SU-DHL-6 (cell line): ENCODE measurements at regions not wholly inside any gene's neighbourhood (a gene's known extent, or its start where the extent isn't known, plus 50 kb on each side); places are given as distances from the start of the nearest gene placed in this dataset.

Experiments used
- H2AFZ ChIP-seq: fragments of 200-600 bp; sonication (generic); 2 replicates; pipeline ENCODE4 v1.6.1; 2014; ENCODE audit warnings: low read depth, mild to moderate bottlenecking, moderate library complexity, mixed read lengths, antibody characterized with exemption, low read length; ENCODE audit not compliant: severe bottlenecking
- H3F3A ChIP-seq: fragments of 200-600 bp; shearing (Covaris generic); 2 replicates; pipeline ENCODE4 v1.6.0; 2016; ENCODE audit warnings: antibody characterized with exemption, mild to moderate bottlenecking; ENCODE audit not compliant: insufficient read depth
- H3K27ac ChIP-seq: fragments of 200-600 bp; sonication (generic); 2 replicates; pipeline ENCODE4 v1.5.1; 2016; ENCODE audit warnings: low read depth, mild to moderate bottlenecking, low read length, moderate library complexity, mixed read lengths
- H3K27me3 ChIP-seq: fragments of 200-600 bp; sonication (generic), shearing (Covaris generic); 2 replicates; pipeline ENCODE4 v1.6.0; 2014; ENCODE audit warnings: mild to moderate bottlenecking, low read length
- H3K36me3 ChIP-seq: fragments of 200-600 bp; sonication (generic); 2 replicates; pipeline ENCODE4 v1.6.1; 2014; ENCODE audit warnings: mild to moderate bottlenecking, low read length, mixed read lengths
- H3K4me2 ChIP-seq: fragments of 300-600, 200-600 bp; shearing (Covaris generic), sonication (generic); 2 replicates; pipeline ENCODE4 v1.6.0; 2014; ENCODE audit warnings: low read length, low read depth, mild to moderate bottlenecking; ENCODE audit not compliant: poor library complexity, severe bottlenecking
- H3K4me3 ChIP-seq: fragments of 200-600 bp; sonication (generic); 2 replicates; pipeline ENCODE4 v1.5.1; 2014; ENCODE audit warnings: antibody characterized with exemption, low read length, mild to moderate bottlenecking, mixed read lengths; ENCODE audit not compliant: insufficient read depth, poor library complexity, severe bottlenecking
- H3K79me2 ChIP-seq: fragments of 200-600 bp; sonication (generic); 2 replicates; pipeline ENCODE4 v1.6.1; 2014; ENCODE audit warnings: mild to moderate bottlenecking, low read length, moderate library complexity; ENCODE audit not compliant: insufficient read depth
- H3K9ac ChIP-seq: fragments of 200-600 bp; sonication (generic); 2 replicates; pipeline ENCODE4 v1.7.0; 2014; ENCODE audit warnings: mild to moderate bottlenecking, low read length
- H3K9me2 ChIP-seq: fragments of 200-600 bp; sonication (generic); replicated peaks from 2 replicates; pipeline ENCODE4 v1.6.1; 2014; ENCODE audit warnings: low read length; ENCODE audit not compliant: insufficient read depth
- H3K9me3 ChIP-seq: fragments of 200-600 bp; sonication (generic); 2 replicates; pipeline ENCODE4 v1.6.1; 2014; ENCODE audit warnings: low read length, mixed read lengths; ENCODE audit not compliant: insufficient read depth
- H4K20me1 ChIP-seq: fragments of 200-600 bp; sonication (generic); 2 replicates; pipeline ENCODE4 v1.6.1; 2014; ENCODE audit warnings: low read depth, mild to moderate bottlenecking, antibody characterized with exemption, low read length, moderate library complexity, mixed read lengths
- CTCF ChIP-seq: fragments of 200-600 bp; sonication (generic); IDR thresholded peaks from one replicate; pipeline ENCODE4 v1.5.1; 2017; ENCODE audit warnings: antibody characterized with exemption, mild to moderate bottlenecking, low read length, moderate library complexity; ENCODE audit not compliant: insufficient read depth, poor library complexity, severe bottlenecking
- EZH2phosphoT487 ChIP-seq: fragments of 200-600 bp; sonication (generic), shearing (Covaris generic); conservative IDR thresholded peaks from 2 replicates; pipeline ENCODE4 v1.6.1; 2018; ENCODE audit warnings: mild to moderate bottlenecking, antibody characterized with exemption, low read length, moderate library complexity, mixed read lengths

GRCh38 chr18:25423760-25424159 lies 71.8 kb upstream of the ZNF521 start:
- Histone ChIP-seq H3K27ac (no peak overlapping the region), H3K79me2 (no peaks in the 10 kb centered on the region), H3K9me2 (no peaks in the 10 kb centered on the region), H3K4me2 (no peak overlapping the region), H2AFZ (no peak overlapping the region), H3K4me3 (no peak overlapping the region), H3K9ac (no peak overlapping the region), H4K20me1 (no peaks in the 10 kb centered on the region), H3K36me3 (no peaks in the 10 kb centered on the region), H3F3A (no peaks in the 10 kb centered on the region), H3K27me3 (no peaks in the 10 kb centered on the region), H3K9me3 (no peaks in the 10 kb centered on the region)
- TF ChIP-seq EZH2phosphoT487 (no peak), CTCF (no peak)

- H3K4me3 ChIP-seq: no peak overlapping the region
- no peaks in the 10 kb centered on the region for H3K27me3 ChIP-seq
- no peak overlapping the region for H2AFZ ChIP-seq
- no peak overlapping the region for H3K9ac ChIP-seq
- H3K4me2 ChIP-seq: no peak overlapping the region
- H3K9me3 ChIP-seq: no peaks in the 10 kb centered on the region
- TF ChIP-seq EZH2phosphoT487: no peak
- TF ChIP-seq CTCF: no peak
- H3K27ac ChIP-seq: no peak overlapping the region
- no peaks in the 10 kb centered on the region for H3K79me2 ChIP-seq
- no peaks in the 10 kb centered on the region for H3K9me2 ChIP-seq
- no peaks in the 10 kb centered on the region for H4K20me1 ChIP-seq
- no peaks in the 10 kb centered on the region for H3K36me3 ChIP-seq
- no peaks in the 10 kb centered on the region for H3F3A ChIP-seq
Measured at GRCh38 chr18:25423267-25423666, 71.3 kb upstream of the ZNF521 start.

- H3K4me2 ChIP-seq: no peak overlapping the region
- no peaks in the 10 kb centered on the region for H3K79me2 ChIP-seq
- H3K9ac ChIP-seq: no peak overlapping the region
- no peak for TF ChIP-seq CTCF
- TF ChIP-seq EZH2phosphoT487: no peak
- H4K20me1 ChIP-seq: no peaks in the 10 kb centered on the region
- H3K9me2 ChIP-seq: no peaks in the 10 kb centered on the region
- H3K36me3 ChIP-seq: no peaks in the 10 kb centered on the region
- no peaks in the 10 kb centered on the region for H3K27me3 ChIP-seq
- H2AFZ ChIP-seq: no peak overlapping the region
- H3K27ac ChIP-seq: no peak overlapping the region
- no peaks in the 10 kb centered on the region for H3F3A ChIP-seq
- no peak overlapping the region for H3K4me3 ChIP-seq
- H3K9me3 ChIP-seq: no peaks in the 10 kb centered on the region
Measured at GRCh38 chr18:25422230-25422629, 70.3 kb upstream of the ZNF521 start.
